B cell (primary cell): ENCODE measurements at regions not wholly inside any gene's neighbourhood (a gene's known extent, or its start where the extent isn't known, plus 50 kb on each side); places are given as distances from the start of the nearest gene placed in this dataset.

ENCODE experiments used
- ATAC-seq: fragments of 200-7000 bp; cut with Tn5 transposase; one replicate; pipeline ENCODE4 v1.10.0; 2021; ENCODE audit warnings: low read depth, mild to moderate bottlenecking, moderate number of reproducible peaks, moderate library complexity
- CTCF ChIA-PET: fragments of 350-600 bp; sonication (Branson Sonifier 250); formaldehyde crosslinking; loops from one replicate; lab custom pipeline; 2021; ENCODE audit warnings: antibody characterized with exemption, inconsistent platforms; lab: Charles Lee
- POLR2A ChIA-PET: fragments of 350-600 bp; sonication (Branson Sonifier 250); formaldehyde crosslinking; loops from one replicate; lab custom pipeline; 2021; ENCODE audit warnings: antibody characterized with exemption; lab: Charles Lee
- DNase-seq: peaks from one replicate; pipeline ENCODE4 v3.0.0; 2013
- H2AFZ ChIP-seq: 2 replicates; pipeline ENCODE4 v1.6.1; 2012; ENCODE audit warnings: mild to moderate bottlenecking, low read depth, low read length; ENCODE audit not compliant: insufficient read depth, poor library complexity, severe bottlenecking
- H3K27ac ChIP-seq, 2 donors: 1 replicate in 1 of 2; 2 replicates in 1 of 2; pipeline ENCODE4 v1.5.1; 2012 to 2013; ENCODE audit warnings: low read length in 2 of 2, mild to moderate bottlenecking in 2 of 2, moderate library complexity in 1 of 2
- H3K27me3 ChIP-seq, 4 experiments: fragments of 200-600 bp in 1 of 4; sonication (generic) in 1 of 4; replicated peaks in 1 of 4; 1 replicate in 2 of 4; 2 replicates in 2 of 4; pipeline versions ENCODE4 v1.6.1 to v1.7.0; 2013 to 2016; ENCODE audit warnings: low read length in 3 of 4, mild to moderate bottlenecking in 2 of 4, mixed read lengths in 1 of 4, moderate library complexity in 1 of 4; ENCODE audit not compliant: insufficient read depth in 4 of 4, control insufficient read depth in 3 of 4; ENCODE audit errors: control extremely low read depth in 1 of 4
- H3K36me3 ChIP-seq, 2 experiments: replicated peaks in 1 of 2; 1 replicate in 1 of 2; 2 replicates in 1 of 2; pipeline versions ENCODE4 v1.6.1 to v1.7.1; 2013; ENCODE audit warnings: low read length in 1 of 2; ENCODE audit not compliant: insufficient read depth in 2 of 2, control insufficient read depth in 1 of 2; ENCODE audit errors: control extremely low read depth in 1 of 2, extremely low read depth in 1 of 2
- H3K4me1 ChIP-seq, 2 donors: fragments of 200-600 bp in 1 of 2; sonication (generic) in 1 of 2; 1 replicate in 1 of 2; 2 replicates in 1 of 2; pipeline versions ENCODE4 v1.5.1 to v1.6.1; 2013 to 2017; ENCODE audit warnings: low read length in 2 of 2; ENCODE audit not compliant: control insufficient read depth in 2 of 2, insufficient read depth in 2 of 2
- H3K4me2 ChIP-seq: replicated peaks from 2 replicates; pipeline ENCODE3; 2012; ENCODE audit warnings: mild to moderate bottlenecking, low read depth, low read length; ENCODE audit not compliant: poor library complexity, severe bottlenecking
- H3K4me3 ChIP-seq, 5 experiments: fragments of 200-600 bp in 1 of 5; sonication (generic) in 1 of 5; 1 replicate in 3 of 5; 2 replicates in 2 of 5; pipeline versions ENCODE4 v1.5.1 to v1.7.0; 2011 to 2016; ENCODE audit warnings: low read length in 4 of 5, mild to moderate bottlenecking in 4 of 5, low read depth in 2 of 5, control low read depth in 1 of 5, moderate library complexity in 1 of 5; ENCODE audit not compliant: insufficient read depth in 1 of 5; ENCODE audit errors: control extremely low read depth in 1 of 5, extremely low read depth in 1 of 5
- H3K79me2 ChIP-seq: fragments of 200-600 bp; sonication (generic); one replicate; pipeline ENCODE4 v1.6.0; 2016; ENCODE audit warnings: low read length; ENCODE audit not compliant: control insufficient read depth, insufficient read depth
- H3K9ac ChIP-seq: fragments of 200-600 bp; sonication (generic); 2 replicates; pipeline ENCODE4 v1.6.1; 2017; ENCODE audit warnings: mild to moderate bottlenecking, low read length, moderate library complexity
- H3K9me3 ChIP-seq, 3 donors: one replicate each; pipeline versions ENCODE4 v1.6.1 to v1.7.1; 2013; ENCODE audit warnings: low read length in 2 of 3; ENCODE audit not compliant: control insufficient read depth in 2 of 3, insufficient read depth in 1 of 3; ENCODE audit errors: control extremely low read depth in 1 of 3
- H4K20me1 ChIP-seq: 2 replicates; pipeline ENCODE4 v1.6.0; 2012; ENCODE audit warnings: mild to moderate bottlenecking, low read length; ENCODE audit not compliant: insufficient read depth, control insufficient read depth, poor library complexity, severe bottlenecking
- H3K27ac Mint-ChIP-seq: one replicate; pipeline ENCODE4 v1.8.0; 2021; ENCODE audit warnings: mixed read lengths
- H3K27me3 Mint-ChIP-seq: one replicate; pipeline ENCODE4 v1.8.0; 2021; ENCODE audit warnings: mixed read lengths
- H3K4me1 Mint-ChIP-seq: one replicate; pipeline ENCODE4 v1.8.0; 2021; ENCODE audit warnings: mixed read lengths
- H3K4me3 Mint-ChIP-seq: one replicate; pipeline ENCODE4 v1.8.0; 2021; ENCODE audit warnings: mixed read lengths
- H3K9me3 Mint-ChIP-seq: one replicate; pipeline ENCODE4 v1.8.0; 2022; ENCODE audit warnings: mixed read lengths; ENCODE audit not compliant: insufficient read depth
- CTCF ChIP-seq: fragments of 200-600 bp; IDR thresholded peaks from one replicate; pipeline ENCODE4 v1.8.0; 2022; ENCODE audit warnings: antibody characterized with exemption, mild to moderate bottlenecking
- EZH2 ChIP-seq: IDR thresholded peaks from 2 replicates; pipeline ENCODE4 v1.6.1; 2012; ENCODE audit warnings: borderline replicate concordance, low read depth, mild to moderate bottlenecking, moderate library complexity, low read length; ENCODE audit not compliant: insufficient read depth, poor library complexity, severe bottlenecking
- WGBS: methylation state at CpG from one replicate; pipeline ENCODE4 v1.1.5; 2013; ENCODE audit warnings: missing lambda C conversion rate; ENCODE audit not compliant: insufficient coverage; 5-methylcytosine and 5-hydroxymethylcytosine counted together
- intact Hi-C: fragments of 100-400 bp; cut with micrococcal nuclease; formaldehyde crosslinking; loops from one replicate; pipeline ENCODE4 v1.10.0; 2022

- Histone ChIP-seq H3K27ac (no peak overlapping the region), H3K36me3 (no peaks in the 10 kb centered on the region), H4K20me1 (no peaks in the 10 kb centered on the region), H3K9ac (no peak overlapping the region), H2AFZ (no peak overlapping the region), H3K9me3 (peaks cover 0 to 7% (median 0%) of the 10 kb centered on the region in 3 donors), H3K4me3 (no peak overlapping the region), H3K4me1 (no peaks in the 10 kb centered on the region), H3K79me2 (no peaks in the 10 kb centered on the region), H3K27me3 (no peaks in the 10 kb centered on the region), H3K4me2 (no peak overlapping the region)
- Mint-ChIP-seq H3K27ac (no peak overlapping the region), H3K4me3 (no peak overlapping the region), H3K4me1 (no peaks in the 10 kb centered on the region), H3K27me3 (no peaks in the 10 kb centered on the region), H3K9me3 (no peaks in the 10 kb centered on the region)
- CTCF ChIA-PET, result no interaction called here
- ATAC-seq, result no peak
- DNase-seq, result no peak
- intact Hi-C loops, result no loop called here
- TF ChIP-seq EZH2 (no peak), CTCF (no peak)
- WGBS, result no CpG with 5 or more reads among the region's 2 CpGs
- POLR2A ChIA-PET, result no interaction called here
Observed at GRCh38 chr13:80096383-80096782, 244.5 kb downstream of the SPRY2 start.

GRCh38 chr13:80094526-80094925 is 246.4 kb downstream of the SPRY2 start:
- DNase-seq (no peak), ATAC-seq (no peak)
- Histone ChIP-seq H4K20me1 (no peaks in the 10 kb centered on the region), H3K9ac (no peak overlapping the region), H3K9me3 (peaks cover 0 to 7% (median 0%) of the 10 kb centered on the region in 3 donors), H3K27ac (no peak overlapping the region), H3K79me2 (no peaks in the 10 kb centered on the region), H3K36me3 (no peaks in the 10 kb centered on the region), H3K27me3 (no peaks in the 10 kb centered on the region), H3K4me3 (no peak overlapping the region), H3K4me1 (no peaks in the 10 kb centered on the region), H2AFZ (no peak overlapping the region), H3K4me2 (no peak overlapping the region)
- Mint-ChIP-seq H3K4me1 (no peaks in the 10 kb centered on the region), H3K27ac (no peak overlapping the region), H3K4me3 (no peak overlapping the region), H3K9me3 (no peaks in the 10 kb centered on the region), H3K27me3 (no peaks in the 10 kb centered on the region)
- intact Hi-C loops, result no loop called here
- CTCF ChIA-PET, result no interaction called here
- TF ChIP-seq CTCF (no peak), EZH2 (no peak)
- POLR2A ChIA-PET, result no interaction called here
- no CpG with 5 or more reads among the region's 1 CpG for WGBS
